K562 (cell line): ENCODE measurements at regions not wholly inside any gene's neighbourhood (a gene's known extent, or its start where the extent isn't known, plus 50 kb on each side); places are given as distances from the start of the nearest gene placed in this dataset.

Source experiments
- ATAC-seq: fragments of 200-7000 bp; cut with Tn5 transposase; 3 replicates; pipeline ENCODE4 v1.9.1; 2020; ENCODE audit warnings: moderate library complexity
- BruUV-seq: library from RNA; stranded (reverse); fragments of 400-500 nt; replicated peaks from 2 replicates; lab custom pipeline; 2021; lab: Mats Ljungman, UMichigan
- CTCF ChIA-PET: fragments of 300-600 bp; formaldehyde crosslinking; extraction: SDS; loops from one replicate; lab custom pipeline; 2021; ENCODE audit warnings: low intra/inter-chr PET ratio; lab: Yijun Ruan, JAX
- POLR2A ChIA-PET: fragments of 300-600, 350-650 bp; sonication (Branson Sonifier 250); formaldehyde crosslinking; extraction: SDS; loops from one replicate; lab custom pipeline; 2021; ENCODE audit warnings: antibody characterized with exemption, inconsistent platforms; lab: Yijun Ruan, JAX
- DNase-seq, 4 experiments: peaks; one replicate each; pipeline versions ENCODE4 v3.0.0 to v3.0.0-alpha.2; 2011 to 2018; ENCODE audit warnings: low spot score in 3 of 4, mixed read lengths in 3 of 4; ENCODE audit errors: extremely low read depth in 1 of 4
- FAIRE-seq: peaks from 2 replicates; lab custom pipeline; 2011; peaks lifted over from hg19 to GRCh38; lab: Jason Lieb, UNC
- H2AFZ ChIP-seq: 2 replicates; pipeline ENCODE4 v1.6.0; 2011; ENCODE audit warnings: low read depth, low read length, control low read depth, inconsistent platforms
- H3K27ac ChIP-seq: fragments of 200-600 bp; 3 replicates; pipeline ENCODE4 v1.8.0; 2011; ENCODE audit warnings: low read depth, mild to moderate bottlenecking, control low read depth, inconsistent platforms, low read length, moderate library complexity, mixed read lengths; ENCODE audit errors: extremely low read depth
- H3K27me3 ChIP-seq, 2 experiments: fragments of 300-600 bp in 1 of 2; 2 replicates in 1 of 2; 3 replicates in 1 of 2; pipeline versions ENCODE4 v1.6.0 to v1.8.0; 2011; ENCODE audit warnings: inconsistent platforms in 2 of 2, low read length in 2 of 2, mild to moderate bottlenecking in 1 of 2, mixed read lengths in 1 of 2, moderate library complexity in 1 of 2; ENCODE audit not compliant: control insufficient read depth in 2 of 2, insufficient read depth in 2 of 2
- H3K36me3 ChIP-seq: fragments of 300-600 bp; 3 replicates; pipeline ENCODE4 v1.8.0; 2011; ENCODE audit warnings: mild to moderate bottlenecking, low read length, inconsistent platforms; ENCODE audit not compliant: control insufficient read depth, insufficient read depth
- H3K4me1 ChIP-seq, 2 experiments: fragments of 200-600 bp in 1 of 2; replicated peaks in 1 of 2; 2 replicates in 1 of 2; 3 replicates in 1 of 2; pipeline versions ENCODE4 v1.5.1 to v1.8.0; 2011; ENCODE audit warnings: inconsistent platforms in 2 of 2, low read length in 2 of 2, mild to moderate bottlenecking in 1 of 2, mixed read lengths in 1 of 2, moderate library complexity in 1 of 2; ENCODE audit not compliant: control insufficient read depth in 2 of 2, insufficient read depth in 2 of 2
- H3K4me2 ChIP-seq: 2 replicates; pipeline ENCODE4 v1.6.1; 2011; ENCODE audit warnings: low read length, control low read depth, inconsistent platforms, mixed read lengths; ENCODE audit not compliant: insufficient read depth
- H3K4me3 ChIP-seq: fragments of 200-600 bp; sonication (generic), shearing (Covaris generic); 2 replicates; pipeline ENCODE4 v1.5.1; 2016; ENCODE audit warnings: control low read depth, inconsistent platforms
- H3K79me2 ChIP-seq: fragments of 200-600 bp; 3 replicates; pipeline ENCODE4 v1.8.0; 2011; ENCODE audit warnings: low read length, inconsistent platforms; ENCODE audit not compliant: control insufficient read depth, insufficient read depth
- H3K9ac ChIP-seq, 2 experiments: 2 replicates each; pipeline versions ENCODE4 v1.6.0 to v1.6.1; 2011; ENCODE audit warnings: low read depth in 2 of 2, low read length in 2 of 2, control low read depth in 1 of 2, inconsistent platforms in 1 of 2, mild to moderate bottlenecking in 1 of 2, mixed read lengths in 1 of 2; ENCODE audit not compliant: insufficient read depth in 1 of 2
- H3K9me1 ChIP-seq: one replicate; pipeline ENCODE4 v1.6.0; 2011; ENCODE audit warnings: inconsistent platforms, mild to moderate bottlenecking, low read length, moderate library complexity; ENCODE audit not compliant: control insufficient read depth, insufficient read depth
- H3K9me3 ChIP-seq: replicated peaks from 2 replicates; pipeline ENCODE4 v1.5.1; 2011; ENCODE audit warnings: low read depth, low read length, inconsistent platforms; ENCODE audit not compliant: control insufficient read depth, insufficient read depth
- H4K20me1 ChIP-seq: replicated peaks from 2 replicates; pipeline ENCODE4 v1.6.1; 2011; ENCODE audit warnings: low read length, inconsistent platforms, mixed read lengths; ENCODE audit not compliant: control insufficient read depth, insufficient read depth
- CCNT2 ChIP-seq: IDR thresholded peaks from 2 replicates; pipeline ENCODE4 v1.6.1; 2011; ENCODE audit warnings: borderline replicate concordance, low read depth, mild to moderate bottlenecking, moderate library complexity, mixed read lengths, low read length; ENCODE audit not compliant: insufficient read length; ENCODE audit errors: extremely low read depth
- CHD7 ChIP-seq: fragments of 200-600 bp; sonication (generic); IDR thresholded peaks from one replicate; pipeline ENCODE4 v1.6.1; 2012; ENCODE audit warnings: mild to moderate bottlenecking, low read depth, low read length, inconsistent platforms
- ERF ChIP-seq: fragments of 450-650 bp; formaldehyde crosslinking; IDR thresholded peaks from 2 replicates; pipeline ENCODE4 v1.4.0; 2020; ENCODE audit warnings: mild to moderate bottlenecking, mixed read lengths
- ETV5 ChIP-seq: sonication (generic); formaldehyde crosslinking; IDR thresholded peaks from 2 replicates; pipeline ENCODE4 v1.4.0; 2020; ENCODE audit warnings: low read depth, mild to moderate bottlenecking, missing genetic modification reagents
- GATAD2B ChIP-seq: fragments of 450-650 bp; IDR thresholded peaks from 2 replicates; pipeline ENCODE4 v1.6.1; 2017; ENCODE audit warnings: mild to moderate bottlenecking, borderline replicate concordance
- GTF2A2 ChIP-seq: IDR thresholded peaks from 2 replicates; pipeline ENCODE4 v1.6.1; 2016; ENCODE audit warnings: mild to moderate bottlenecking, missing genetic modification characterization, missing compliant biosample characterization
- KDM5B ChIP-seq: fragments of 200-600 bp; sonication (generic); IDR thresholded peaks from 2 replicates; pipeline ENCODE4 v1.6.1; 2012; ENCODE audit warnings: low read depth, mild to moderate bottlenecking, moderate library complexity, low read length, control low read depth, inconsistent platforms; ENCODE audit not compliant: insufficient replicate concordance
- POLR3A ChIP-seq: IDR thresholded peaks from 2 replicates; pipeline ENCODE4 v1.6.1; 2011; ENCODE audit warnings: borderline replicate concordance, mild to moderate bottlenecking, moderate library complexity; ENCODE audit not compliant: insufficient read length, insufficient read depth; ENCODE audit errors: extremely low read depth
- RNF2 ChIP-seq: sonication (generic); IDR thresholded peaks from 2 replicates; pipeline ENCODE4 v1.6.1; 2016
- ZFP30 ChIP-seq: fragments of 250-450 bp; sonication (Bioruptor Pico); IDR thresholded peaks from 2 replicates; pipeline ENCODE4 v1.8.0; 2022; ENCODE audit warnings: moderate library complexity, mild to moderate bottlenecking, inconsistent platforms, borderline replicate concordance
- ZNF174 ChIP-seq: fragments of 250-450 bp; sonication (Bioruptor Pico); IDR thresholded peaks from 2 replicates; pipeline ENCODE4 v1.4.0; 2020; ENCODE audit warnings: mild to moderate bottlenecking
- ZNF263 ChIP-seq: sonication (generic); formaldehyde crosslinking; IDR thresholded peaks from 2 replicates; pipeline ENCODE4 v1.8.0; 2022; ENCODE audit warnings: mild to moderate bottlenecking, missing genetic modification reagents, borderline replicate concordance
- WGBS: fragments of 100-300 bp; shearing (Covaris generic); methylation state at CpG from one replicate; pipeline ENCODE4 v1.1.6; 2016; ENCODE audit warnings: low coverage, mixed read lengths; ENCODE audit not compliant: insufficient coverage; ENCODE audit errors: missing lambda C conversion rate; 5-methylcytosine and 5-hydroxymethylcytosine counted together
- in situ Hi-C: fragments of 300-500 bp; cut with MboI; formaldehyde crosslinking; loops from 4 replicates; pipeline ENCODE4 v1.15.0; 2018; ENCODE audit warnings: inconsistent platforms, mixed read lengths
- intact Hi-C: fragments of 100-400 bp; cut with micrococcal nuclease; formaldehyde crosslinking; loops from 2 replicates; pipeline ENCODE4 v1.14.2; 2022

- 0% methylated on average over 4 of the region's 4 CpGs for WGBS
- intact Hi-C loops: no loop called here
- no peak for TF ChIP-seq GTF2A2 (tag)
- no peak for TF ChIP-seq ERF
- TF ChIP-seq GATAD2B: no peak
- TF ChIP-seq CHD7: no peak
- no peak for TF ChIP-seq ZFP30 (CRISPR knock-in tag)
- no peak for TF ChIP-seq ETV5
- no peak for TF ChIP-seq KDM5B
- no peak for TF ChIP-seq ZNF263
- no peak for TF ChIP-seq CCNT2
- no peak for TF ChIP-seq POLR3A
- TF ChIP-seq ZNF174 (CRISPR knock-in tag): no peak
- no peak for TF ChIP-seq RNF2
These were observed 850.8 kb downstream of the TMTC2 start for GRCh38 chr12:83537428-83538053.

More at GRCh38 chr12:83537428-83538053, 850.8 kb downstream of the TMTC2 start:
- Histone ChIP-seq H3K36me3 (no peaks in the 10 kb centered on the region), H3K4me3 (no peak overlapping the region), H3K9me3 (no peaks in the 10 kb centered on the region), H3K27ac (no peak overlapping the region), H3K4me1 (no peaks in the 10 kb centered on the region), H3K9me1 (no peaks in the 10 kb centered on the region), H4K20me1 (no peaks in the 10 kb centered on the region), H3K9ac (no peak overlapping the region), H3K4me2 (no peak overlapping the region), H2AFZ (no peak overlapping the region), H3K79me2 (no peaks in the 10 kb centered on the region), H3K27me3 (no peaks in the 10 kb centered on the region)
- FAIRE-seq (no peak), DNase-seq (no peak), ATAC-seq (no peak)
- ChIA-PET POLR2A (no interaction called here), CTCF (no interaction called here)
- in situ Hi-C loops: no loop called here
- BruUV-seq: no TSS peak
